AG10803 (cell line): ENCODE measurements at regions not wholly inside any gene's neighbourhood (a gene's known extent, or its start where the extent isn't known, plus 50 kb on each side); places are given as distances from the start of the nearest gene placed in this dataset.

Experiments
- DNase-seq: peaks from one replicate; pipeline ENCODE4 v3.0.0; 2010; ENCODE audit warnings: low read depth
- H3K4me3 ChIP-seq: 2 replicates; pipeline ENCODE4 v1.5.1; 2011; ENCODE audit warnings: mild to moderate bottlenecking, low read length, control low read depth
- TF ChIP-seq, protein P1 (sequence below): conservative IDR thresholded peaks from 2 replicates; pipeline ENCODE4 v1.5.1; 2011; ENCODE audit warnings: mild to moderate bottlenecking, low read length, control low read depth, inconsistent platforms

DNA sequence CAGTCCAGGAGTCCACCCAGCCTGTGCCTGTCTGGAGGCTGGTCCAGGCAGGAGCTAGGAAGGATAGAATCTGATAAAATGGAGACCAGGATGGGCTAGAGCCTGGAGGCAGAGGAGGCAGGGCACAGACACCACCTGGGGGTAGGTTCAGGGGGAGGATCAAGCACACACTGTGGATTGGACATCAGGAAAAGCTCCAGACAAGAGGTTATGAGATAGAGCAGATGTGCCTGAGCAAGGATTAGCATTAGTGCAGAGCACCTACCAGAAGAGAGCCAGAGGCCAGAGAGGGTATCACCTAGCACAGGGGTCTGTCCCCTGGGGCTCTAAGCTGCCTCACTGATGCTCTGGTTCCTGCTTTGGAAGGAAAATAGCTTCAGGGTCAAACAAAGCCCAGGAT lies 216.7 kb upstream of the ZC3H12A start:
- TF ChIP-seq, protein P1, sequence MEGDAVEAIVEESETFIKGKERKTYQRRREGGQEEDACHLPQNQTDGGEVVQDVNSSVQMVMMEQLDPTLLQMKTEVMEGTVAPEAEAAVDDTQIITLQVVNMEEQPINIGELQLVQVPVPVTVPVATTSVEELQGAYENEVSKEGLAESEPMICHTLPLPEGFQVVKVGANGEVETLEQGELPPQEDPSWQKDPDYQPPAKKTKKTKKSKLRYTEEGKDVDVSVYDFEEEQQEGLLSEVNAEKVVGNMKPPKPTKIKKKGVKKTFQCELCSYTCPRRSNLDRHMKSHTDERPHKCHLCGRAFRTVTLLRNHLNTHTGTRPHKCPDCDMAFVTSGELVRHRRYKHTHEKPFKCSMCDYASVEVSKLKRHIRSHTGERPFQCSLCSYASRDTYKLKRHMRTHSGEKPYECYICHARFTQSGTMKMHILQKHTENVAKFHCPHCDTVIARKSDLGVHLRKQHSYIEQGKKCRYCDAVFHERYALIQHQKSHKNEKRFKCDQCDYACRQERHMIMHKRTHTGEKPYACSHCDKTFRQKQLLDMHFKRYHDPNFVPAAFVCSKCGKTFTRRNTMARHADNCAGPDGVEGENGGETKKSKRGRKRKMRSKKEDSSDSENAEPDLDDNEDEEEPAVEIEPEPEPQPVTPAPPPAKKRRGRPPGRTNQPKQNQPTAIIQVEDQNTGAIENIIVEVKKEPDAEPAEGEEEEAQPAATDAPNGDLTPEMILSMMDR, result no peak
- no peak overlapping the region for H3K4me3 ChIP-seq
- no peak for DNase-seq

DNA sequence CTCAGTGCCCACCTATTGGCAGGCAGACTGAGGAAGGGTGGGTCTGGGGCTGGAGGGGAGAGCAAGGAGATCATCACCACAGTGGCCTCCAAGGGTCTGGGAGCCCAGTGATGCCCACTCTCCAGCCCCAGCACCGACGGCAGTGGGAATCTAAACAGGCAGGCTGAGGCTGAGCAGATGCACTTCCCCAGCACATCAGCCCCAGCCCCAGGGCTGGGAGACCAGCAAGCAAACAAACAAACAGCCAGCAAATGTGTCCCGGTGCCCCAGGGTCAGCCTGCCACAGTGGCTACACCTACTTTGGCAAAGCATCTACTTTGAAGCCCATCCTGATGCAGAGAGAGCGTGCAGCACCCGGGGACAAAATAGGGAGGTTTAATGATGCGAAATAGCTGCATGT lies 216.3 kb upstream of the ZC3H12A start:
- no peak overlapping the region for H3K4me3 ChIP-seq
- TF ChIP-seq, protein P1, result no peak
- DNase-seq, result no peak

DNA sequence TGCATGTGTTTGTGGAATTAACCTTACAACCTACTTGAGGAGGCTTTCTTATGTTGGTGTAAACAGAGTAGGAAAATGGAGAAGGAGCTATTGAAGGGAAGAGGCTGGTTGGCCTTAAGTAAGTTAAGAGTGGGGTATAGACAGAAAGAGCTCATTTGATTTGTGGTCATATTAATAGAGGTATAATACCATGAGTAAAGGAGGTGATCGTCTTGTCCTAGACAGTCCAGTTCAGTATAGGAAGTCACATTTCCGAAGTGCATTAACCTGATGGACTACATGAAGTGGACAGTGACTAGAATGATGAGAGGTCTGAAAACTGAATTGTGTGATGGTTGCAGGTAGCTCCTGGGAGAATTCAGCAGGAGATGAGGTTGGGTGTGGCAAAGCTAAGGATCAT lies 215.4 kb upstream of the ZC3H12A start:
- TF ChIP-seq, protein P1, result no peak
- DNase-seq, result no peak
- no peak overlapping the region for H3K4me3 ChIP-seq

DNA sequence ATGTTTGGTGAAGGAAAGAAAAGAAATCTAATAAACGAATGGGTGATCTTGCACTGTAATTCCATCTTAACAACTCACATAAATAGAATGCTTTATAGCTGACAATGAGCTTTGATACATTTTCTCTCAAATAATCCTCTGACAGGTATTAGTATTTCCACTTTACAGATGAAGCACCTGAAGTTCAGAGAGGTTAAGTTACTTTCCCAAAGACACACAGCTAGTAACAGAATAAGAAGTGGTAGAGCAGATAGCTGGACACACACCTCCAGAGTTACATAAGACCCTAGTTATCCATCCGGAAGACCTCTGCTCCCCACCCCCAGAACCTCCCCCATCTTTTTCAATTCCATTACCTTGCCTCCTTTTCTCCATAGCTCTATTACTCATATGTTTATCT lies 213.3 kb upstream of the ZC3H12A start:
- TF ChIP-seq, protein P1, result no peak

DNA sequence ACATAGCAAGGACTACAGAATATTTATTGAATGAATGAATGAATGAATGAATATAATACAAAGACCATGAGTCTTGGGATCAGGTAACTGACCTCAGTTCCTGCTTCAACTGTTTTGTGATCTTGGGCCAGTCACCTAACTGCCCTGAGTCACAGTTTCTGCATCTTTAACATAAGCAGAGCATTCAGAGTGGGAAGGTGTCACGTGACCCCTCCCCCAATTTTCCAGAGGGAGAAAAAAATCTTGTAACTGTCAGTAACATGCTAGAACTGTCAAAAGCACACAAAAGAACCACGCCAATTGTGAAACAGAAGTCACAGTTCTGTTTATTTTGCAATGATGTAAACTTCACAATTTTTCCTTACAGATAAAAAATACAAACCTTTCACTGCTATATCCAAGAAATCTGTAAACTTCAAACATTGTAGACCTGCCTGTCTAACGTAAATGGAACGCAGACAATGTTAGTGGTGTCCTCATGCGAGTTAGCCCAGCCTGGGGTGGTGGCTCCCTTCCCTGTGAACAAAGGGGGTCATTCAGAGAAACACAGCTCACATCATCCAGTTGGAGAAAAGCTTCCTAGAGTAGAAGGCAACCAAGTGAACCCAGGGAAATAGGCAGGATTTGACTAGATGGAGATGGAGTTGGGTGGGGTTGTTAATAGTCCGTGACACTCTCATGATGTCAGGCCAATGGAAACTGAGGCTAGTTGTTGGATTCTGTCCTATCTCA lies 211.8 kb upstream of the ZC3H12A start:
- no peak overlapping the region for H3K4me3 ChIP-seq
- no peak for DNase-seq
- TF ChIP-seq, protein P1, result no peak

More for the DNA sequence above, 213.3 kb upstream of the ZC3H12A start:
- DNase-seq, result no peak
- H3K4me3 ChIP-seq, result no peak overlapping the region

DNA sequence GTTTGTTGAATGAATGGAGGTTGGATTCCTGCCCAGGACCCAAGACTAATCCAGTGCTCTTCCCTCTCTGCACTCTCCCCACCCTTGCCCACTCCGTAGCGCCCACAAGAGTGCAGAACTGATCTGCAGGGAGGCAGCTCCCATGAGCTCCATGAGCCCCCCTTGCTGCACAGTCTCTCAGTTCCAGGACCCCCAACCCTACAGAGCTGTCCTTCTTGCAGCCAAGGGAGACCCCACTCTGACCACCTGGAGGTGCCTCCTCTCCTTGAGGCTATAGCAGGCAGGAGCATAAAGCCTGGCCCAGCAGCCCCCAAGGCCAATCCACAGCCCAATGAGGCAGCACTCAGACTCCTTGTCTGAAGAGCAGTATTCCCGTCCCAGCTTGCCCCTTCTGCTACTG lies 209.2 kb upstream of the ZC3H12A start:
- no peak for DNase-seq
- TF ChIP-seq, protein P1, result no peak

More for the DNA sequence above, 209.2 kb upstream of the ZC3H12A start:
- H3K4me3 ChIP-seq, result no peak overlapping the region
